GM23248 (cell line): ENCODE measurements at regions not wholly inside any gene's neighbourhood (a gene's known extent, or its start where the extent isn't known, plus 50 kb on each side); places are given as distances from the start of the nearest gene placed in this dataset.

Source experiments
- DNase-seq: peaks from one replicate; pipeline ENCODE4 v3.0.0-alpha.2; 2015
- H2AFZ ChIP-seq: fragments of 200-600 bp; sonication (generic); 2 replicates; pipeline ENCODE4 v1.6.1; 2016; ENCODE audit warnings: antibody characterized with exemption
- H3F3A ChIP-seq: fragments of 200-600 bp; sonication (generic); 2 replicates; pipeline ENCODE4 v1.6.1; 2016; ENCODE audit warnings: mild to moderate bottlenecking, antibody characterized with exemption, mixed run types; ENCODE audit not compliant: insufficient read depth
- H3K27ac ChIP-seq: fragments of 200-600 bp; sonication (generic); 2 replicates; pipeline ENCODE4 v1.5.1; 2016; ENCODE audit warnings: mild to moderate bottlenecking
- H3K27me3 ChIP-seq: fragments of 200-600 bp; sonication (generic); replicated peaks from 2 replicates; pipeline ENCODE4 v1.6.1; 2016; ENCODE audit warnings: mild to moderate bottlenecking; ENCODE audit not compliant: insufficient read depth
- H3K36me3 ChIP-seq: fragments of 200-600 bp; sonication (generic); 2 replicates; pipeline ENCODE4 v1.6.1; 2016; ENCODE audit warnings: low read depth, mild to moderate bottlenecking
- H3K4me1 ChIP-seq: fragments of 200-600 bp; sonication (generic); 2 replicates; pipeline ENCODE4 v1.6.1; 2016; ENCODE audit warnings: mild to moderate bottlenecking; ENCODE audit not compliant: insufficient read depth
- H3K4me2 ChIP-seq: fragments of 200-600 bp; sonication (generic); one replicate; pipeline ENCODE4 v1.6.1; 2016; ENCODE audit warnings: mild to moderate bottlenecking; ENCODE audit not compliant: unreplicated experiment
- H3K4me3 ChIP-seq: fragments of 200-600 bp; sonication (generic); 2 replicates; pipeline ENCODE4 v1.5.1; 2016; ENCODE audit warnings: mild to moderate bottlenecking
- H3K79me2 ChIP-seq: fragments of 200-600 bp; sonication (generic); 2 replicates; pipeline ENCODE4 v1.6.1; 2016; ENCODE audit warnings: mild to moderate bottlenecking; ENCODE audit not compliant: insufficient read depth
- H3K9ac ChIP-seq: fragments of 200-600 bp; sonication (generic); 2 replicates; pipeline ENCODE4 v1.6.1; 2016; ENCODE audit warnings: mild to moderate bottlenecking
- H3K9me2 ChIP-seq: fragments of 200-600 bp; sonication (generic); 2 replicates; pipeline ENCODE4 v1.6.1; 2016; ENCODE audit warnings: mixed run types, mild to moderate bottlenecking, moderate library complexity; ENCODE audit not compliant: insufficient read depth
- H3K9me3 ChIP-seq: fragments of 200-600 bp; sonication (generic); one replicate; pipeline ENCODE4 v1.6.1; 2017; ENCODE audit warnings: low read depth
- H4K20me1 ChIP-seq: fragments of 200-600 bp; sonication (generic); 2 replicates; pipeline ENCODE4 v1.6.0; 2016; ENCODE audit not compliant: insufficient read depth
- EZH2 ChIP-seq: fragments of 200-600 bp; sonication (generic); IDR thresholded peaks from 2 replicates; pipeline ENCODE4 v1.6.1; 2018; ENCODE audit warnings: antibody characterized with exemption, mild to moderate bottlenecking; ENCODE audit not compliant: insufficient read depth, poor library complexity, severe bottlenecking
- EZH2phosphoT487 ChIP-seq: fragments of 200-600 bp; sonication (generic); IDR thresholded peaks from 2 replicates; pipeline ENCODE4 v1.6.1; 2018; ENCODE audit warnings: antibody characterized with exemption, moderate library complexity, mild to moderate bottlenecking, low read depth; ENCODE audit not compliant: insufficient read depth
- WGBS, 2 experiments: methylation state at CpG; one replicate each; pipeline ENCODE4 v1.1.6; 2015 to 2017; ENCODE audit warnings: low lambda C conversion rate in 2 of 2, low coverage in 1 of 2; ENCODE audit errors: missing lambda C conversion rate in 2 of 2; 5-methylcytosine and 5-hydroxymethylcytosine counted together
- in situ Hi-C: fragments of 300-500 bp; cut with MboI; formaldehyde crosslinking; loops from 2 replicates; pipeline ENCODE4 v1.15.0; 2020

DNA sequence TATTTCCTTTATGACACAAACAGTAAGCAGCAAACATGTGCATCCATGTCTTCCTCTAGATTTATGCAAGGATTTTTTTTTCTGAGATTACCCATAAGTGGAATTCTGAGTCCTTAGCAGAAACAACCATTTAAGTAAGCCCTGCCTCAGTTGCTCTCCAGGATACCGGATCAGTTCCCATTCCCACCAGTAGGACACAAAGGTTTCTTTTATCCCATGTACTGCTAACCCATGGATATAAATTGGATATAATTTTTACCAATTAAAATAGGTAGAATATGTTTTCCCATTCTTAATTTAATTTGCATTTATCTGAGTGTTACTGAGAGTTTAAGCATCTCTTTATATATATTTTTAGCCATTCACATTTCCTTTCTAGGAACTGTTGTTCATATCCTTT lies 280.9 kb downstream of the FGFR2 start:
- no peak overlapping the region for H2AFZ ChIP-seq
- no peaks in the 10 kb centered on the region for H3K9me2 ChIP-seq
- H3K79me2 ChIP-seq, result no peaks in the 10 kb centered on the region
- H3K9me3 ChIP-seq, result no peaks in the 10 kb centered on the region
- no peaks in the 10 kb centered on the region for H3K4me1 ChIP-seq
- no peaks in the 10 kb centered on the region for H3K27me3 ChIP-seq
- no peak overlapping the region for H3K9ac ChIP-seq
- H4K20me1 ChIP-seq, result no peaks in the 10 kb centered on the region
- in situ Hi-C loops, result no loop called here
- no peak for DNase-seq
- 13 to 24% methylated on average over 1 of the region's 1 CpG for WGBS, 2 experiments
- TF ChIP-seq EZH2phosphoT487 (no peak), EZH2 (no peak)
- H3K4me2 ChIP-seq, result no peak overlapping the region
- no peaks in the 10 kb centered on the region for H3K36me3 ChIP-seq
- no peaks in the 10 kb centered on the region for H3F3A ChIP-seq
- no peak overlapping the region for H3K4me3 ChIP-seq
- no peak overlapping the region for H3K27ac ChIP-seq

DNA sequence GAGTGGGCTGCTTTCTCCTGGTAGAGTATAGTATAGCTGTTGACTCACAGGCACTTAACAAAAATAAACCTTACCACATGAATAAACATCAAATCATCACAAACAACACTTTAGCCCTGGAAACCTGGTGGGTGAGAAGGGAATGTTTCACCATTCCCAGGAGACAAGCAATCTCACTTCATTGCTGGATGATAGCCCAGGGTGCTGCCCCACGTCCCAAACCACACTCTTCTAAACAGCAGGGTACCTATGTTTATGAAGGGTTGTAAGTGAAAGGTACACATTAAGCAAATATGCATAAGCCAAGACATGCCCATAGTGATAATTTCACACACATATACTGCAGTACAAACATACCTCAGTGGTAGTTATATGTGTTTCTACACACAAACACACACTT lies 276.2 kb downstream of the FGFR2 start:
- no peaks in the 10 kb centered on the region for H4K20me1 ChIP-seq
- TF ChIP-seq EZH2, result no peak
- TF ChIP-seq EZH2phosphoT487, result no peak
- WGBS, 2 experiments, result 8 to 10% methylated on average over 1 of the region's 1 CpG
- no peak for DNase-seq
- H3K27me3 ChIP-seq, result no peaks in the 10 kb centered on the region
- H3K9me2 ChIP-seq, result no peaks in the 10 kb centered on the region
- in situ Hi-C loops, result no loop called here
- H3K4me1 ChIP-seq, result no peaks in the 10 kb centered on the region
- H3K79me2 ChIP-seq, result no peaks in the 10 kb centered on the region
- H3K4me2 ChIP-seq, result no peak overlapping the region
- H3K27ac ChIP-seq, result no peak overlapping the region
- H2AFZ ChIP-seq, result no peak overlapping the region
- no peaks in the 10 kb centered on the region for H3K9me3 ChIP-seq
- H3K9ac ChIP-seq, result no peak overlapping the region
- H3F3A ChIP-seq, result no peaks in the 10 kb centered on the region
- no peaks in the 10 kb centered on the region for H3K36me3 ChIP-seq
- H3K4me3 ChIP-seq, result no peak overlapping the region

DNA sequence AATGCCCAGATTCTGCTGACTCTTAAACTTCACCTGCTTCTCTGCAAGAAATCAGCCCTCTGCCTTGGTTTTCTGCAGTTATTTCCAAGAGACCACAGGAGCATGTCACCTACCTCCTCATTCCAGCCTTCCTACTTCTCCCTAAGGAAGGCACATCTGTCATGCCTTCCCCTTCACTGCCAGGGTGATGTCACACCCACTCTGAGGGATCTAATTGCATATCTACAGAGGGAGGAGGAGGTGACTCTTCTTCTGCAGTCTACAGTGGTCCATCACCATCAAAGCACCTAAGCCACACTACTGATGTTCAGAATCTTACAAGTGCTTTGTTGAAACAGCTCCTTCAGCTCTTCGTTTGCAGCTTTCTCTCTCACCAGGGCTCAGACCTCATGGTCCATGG lies 275.5 kb downstream of the FGFR2 start:
- Histone ChIP-seq H3K4me1 (no peaks in the 10 kb centered on the region), H3K27ac (no peak overlapping the region), H2AFZ (no peak overlapping the region), H3K9me2 (no peaks in the 10 kb centered on the region), H3F3A (no peaks in the 10 kb centered on the region), H4K20me1 (no peaks in the 10 kb centered on the region), H3K36me3 (no peaks in the 10 kb centered on the region), H3K4me3 (no peak overlapping the region), H3K4me2 (no peak overlapping the region), H3K9me3 (no peaks in the 10 kb centered on the region), H3K9ac (no peak overlapping the region), H3K79me2 (no peaks in the 10 kb centered on the region), H3K27me3 (no peaks in the 10 kb centered on the region)
- in situ Hi-C loops, result no loop called here
- 6 to 7% methylated on average over 1 of the region's 1 CpG for WGBS, 2 experiments
- no peak for DNase-seq
- TF ChIP-seq EZH2, result no peak
- no peak for TF ChIP-seq EZH2phosphoT487

DNA sequence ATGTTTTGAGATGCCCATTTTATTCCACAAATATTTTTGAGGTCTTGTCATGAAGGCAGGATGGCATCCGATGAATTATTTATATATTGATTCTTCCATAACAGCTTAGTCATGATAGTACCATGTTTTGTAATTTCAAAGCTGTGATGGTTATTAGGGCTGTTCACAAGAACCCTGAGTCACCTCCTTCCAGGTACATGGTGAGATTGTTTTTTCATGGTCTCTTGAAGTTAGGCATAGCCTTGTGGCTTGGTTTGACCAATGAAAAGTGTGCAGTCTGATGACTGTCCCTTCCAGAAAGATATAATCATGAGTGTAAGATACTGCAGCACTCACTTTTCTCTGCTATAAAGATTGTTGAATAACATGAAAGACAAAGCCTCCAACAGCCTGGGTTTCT lies 274.8 kb downstream of the FGFR2 start:
- H2AFZ ChIP-seq, result no peak overlapping the region
- no peaks in the 10 kb centered on the region for H3K79me2 ChIP-seq
- H3K4me3 ChIP-seq, result no peak overlapping the region
- H3K9ac ChIP-seq, result no peak overlapping the region
- H3K9me3 ChIP-seq, result no peaks in the 10 kb centered on the region
- no peak for TF ChIP-seq EZH2
- TF ChIP-seq EZH2phosphoT487, result no peak
- H4K20me1 ChIP-seq, result no peaks in the 10 kb centered on the region
- H3K4me1 ChIP-seq, result no peaks in the 10 kb centered on the region
- no peaks in the 10 kb centered on the region for H3K27me3 ChIP-seq
- H3K36me3 ChIP-seq, result no peaks in the 10 kb centered on the region
- WGBS, 2 experiments, result 47 to 75% methylated on average over 1 of the region's 1 CpG
- H3F3A ChIP-seq, result no peaks in the 10 kb centered on the region
- no peak overlapping the region for H3K4me2 ChIP-seq
- H3K9me2 ChIP-seq, result no peaks in the 10 kb centered on the region
- no peak for DNase-seq
- no peak overlapping the region for H3K27ac ChIP-seq
- in situ Hi-C loops, result no loop called here

DNA sequence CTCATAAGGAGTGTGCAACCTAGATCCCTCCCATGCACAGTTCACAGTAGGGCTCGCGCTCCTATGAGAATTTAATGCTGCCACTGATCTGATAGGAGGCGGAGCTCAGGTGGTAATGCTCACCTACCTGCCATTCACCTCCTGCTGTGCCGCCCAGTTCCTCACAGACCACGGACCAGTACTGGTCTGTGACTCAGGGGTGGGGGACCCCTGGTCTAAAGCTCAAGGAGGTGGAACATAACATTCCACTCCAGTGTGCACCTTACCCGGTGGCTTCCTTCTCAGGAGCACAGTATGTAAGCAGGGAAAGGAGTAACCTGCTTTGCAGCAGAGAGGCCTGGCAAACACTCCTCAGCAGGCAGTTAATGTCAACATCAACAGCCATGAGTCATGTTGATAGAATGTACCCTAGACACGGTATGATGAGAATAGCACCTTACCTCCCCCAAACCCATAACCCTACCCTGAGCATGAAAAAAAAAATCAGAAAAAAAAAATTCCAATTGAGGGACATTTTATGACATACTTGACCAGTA lies 273.5 kb downstream of the FGFR2 start:
- Histone ChIP-seq H3K27ac (no peak overlapping the region), H3K9me3 (no peaks in the 10 kb centered on the region), H3K4me2 (no peak overlapping the region), H2AFZ (no peak overlapping the region), H3K79me2 (no peaks in the 10 kb centered on the region), H4K20me1 (no peaks in the 10 kb centered on the region), H3F3A (no peaks in the 10 kb centered on the region), H3K9me2 (no peaks in the 10 kb centered on the region), H3K36me3 (no peaks in the 10 kb centered on the region), H3K27me3 (no peaks in the 10 kb centered on the region), H3K9ac (no peak overlapping the region), H3K4me3 (no peak overlapping the region), H3K4me1 (no peaks in the 10 kb centered on the region)
- 50 to 57% methylated on average over 7 of the region's 7 CpGs for WGBS, 2 experiments
- no peak for DNase-seq
- no peak for TF ChIP-seq EZH2
- no peak for TF ChIP-seq EZH2phosphoT487
- in situ Hi-C loops, result no loop called here
